ENCODE measurements at regions not wholly inside any gene's neighbourhood (a gene's known extent, or its start where the extent isn't known, plus 50 kb on each side); places are given as distances from the start of the nearest gene placed in this dataset.

DNA sequence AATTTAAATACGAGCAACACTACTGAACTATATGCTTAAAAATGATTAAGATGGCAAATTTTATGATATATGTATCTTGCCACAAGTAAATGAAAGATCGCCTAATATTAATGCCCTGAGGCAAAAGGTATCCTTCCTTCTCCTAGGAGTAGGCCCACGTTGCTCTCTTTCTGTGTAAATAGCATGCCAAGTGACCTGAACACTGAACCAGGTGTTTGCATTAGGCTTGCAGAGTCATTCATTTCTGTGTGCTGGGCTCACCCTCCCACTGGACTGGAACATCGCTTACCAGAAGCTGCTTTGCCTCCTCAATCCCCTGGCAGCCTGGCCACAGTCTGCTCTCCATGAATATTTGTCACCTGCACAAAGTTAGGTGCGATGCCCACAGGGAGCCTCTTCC, 83.3 kb upstream of the TNFSF11 start:
- no peak for DNase-seq (ENCODE audit: low read depth in 1 of 2, low spot score in 1 of 2)
- H3K27ac ChIP-seq (replicated peaks): no peak overlapping the region

GRCh38 chr13:42492372-42492920, 81.5 kb upstream of the TNFSF11 start:
- no peak overlapping the region for H3K4me3 ChIP-seq (replicated peaks; ENCODE audit: insufficient read depth, low read length)
- no peak for DNase-seq (ENCODE audit: low read depth in 1 of 2, low spot score in 1 of 2)
- no peak overlapping the region for H3K27ac ChIP-seq (replicated peaks)
- TF ChIP-seq GABPA (IDR thresholded peaks at IDR 0.05; ENCODE audit: low read depth) (no peak), POLR2AphosphoS5 (IDR thresholded peaks at IDR 0.05; ENCODE audit: low read depth) (no peak), CTCF (IDR thresholded peaks at IDR 0.05; ENCODE audit: insufficient read depth, low read length) (no peak), REST (IDR thresholded peaks at IDR 0.05; ENCODE audit: insufficient replicate concordance, low read depth) (no peak), SPI1 (IDR thresholded peaks at IDR 0.05; ENCODE audit: borderline replicate concordance, low read depth) (no peak)
- no peaks in the 10 kb centered on the region for H3K27me3 ChIP-seq (ENCODE audit: insufficient read depth, poor library complexity, severe bottlenecking)

More for the DNA sequence above, 83.3 kb upstream of the TNFSF11 start:
- Histone ChIP-seq H3K4me3 (replicated peaks; ENCODE audit: insufficient read depth, low read length) (no peak overlapping the region), H3K27me3 (ENCODE audit: insufficient read depth, poor library complexity, severe bottlenecking) (no peaks in the 10 kb centered on the region)
- TF ChIP-seq POLR2AphosphoS5 (IDR thresholded peaks at IDR 0.05; ENCODE audit: low read depth) (no peak), GABPA (IDR thresholded peaks at IDR 0.05; ENCODE audit: low read depth) (no peak), SPI1 (IDR thresholded peaks at IDR 0.05; ENCODE audit: borderline replicate concordance, low read depth) (no peak), REST (IDR thresholded peaks at IDR 0.05; ENCODE audit: insufficient replicate concordance, low read depth) (no peak), CTCF (IDR thresholded peaks at IDR 0.05; ENCODE audit: insufficient read depth, low read length) (no peak)

GRCh38 chr13:42494157-42494556, 79.8 kb upstream of the TNFSF11 start:
- TF ChIP-seq POLR2AphosphoS5 (IDR thresholded peaks at IDR 0.05; ENCODE audit: low read depth): no peak
- no peak for TF ChIP-seq SPI1 (IDR thresholded peaks at IDR 0.05; ENCODE audit: borderline replicate concordance, low read depth)
- Histone ChIP-seq H3K4me3 (replicated peaks; ENCODE audit: insufficient read depth, low read length) (no peak overlapping the region), H3K27me3 (ENCODE audit: insufficient read depth, poor library complexity, severe bottlenecking) (no peaks in the 10 kb centered on the region), H3K27ac (replicated peaks) (no peak overlapping the region)
- DNase-seq (ENCODE audit: low read depth in 1 of 2, low spot score in 1 of 2): no peak

DNA sequence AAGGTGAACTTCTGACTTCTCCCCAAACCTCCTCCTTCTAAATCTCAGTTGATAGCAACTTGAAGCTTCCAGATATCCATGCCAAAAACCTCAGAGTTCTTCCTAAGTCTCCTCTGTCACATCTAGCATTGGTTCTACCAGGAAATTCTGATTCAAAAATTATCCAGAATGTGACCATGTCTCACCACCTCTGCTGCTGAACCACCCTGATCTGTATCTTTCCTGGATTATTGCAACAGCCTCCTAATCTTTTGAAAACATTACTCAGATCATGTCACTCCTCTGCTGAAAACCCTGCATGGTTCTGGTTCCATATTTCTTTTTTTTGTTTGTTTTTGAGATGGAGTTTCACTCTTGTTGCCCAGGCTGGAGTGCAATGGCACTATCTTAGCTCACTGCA, 78.7 kb upstream of the TNFSF11 start:
- Histone ChIP-seq H3K27me3 (ENCODE audit: insufficient read depth, poor library complexity, severe bottlenecking) (no peaks in the 10 kb centered on the region), H3K27ac (replicated peaks) (no peak overlapping the region), H3K4me3 (replicated peaks; ENCODE audit: insufficient read depth, low read length) (no peak overlapping the region)
- TF ChIP-seq REST (IDR thresholded peaks at IDR 0.05; ENCODE audit: insufficient replicate concordance, low read depth) (no peak), POLR2AphosphoS5 (IDR thresholded peaks at IDR 0.05; ENCODE audit: low read depth) (no peak), CTCF (IDR thresholded peaks at IDR 0.05; ENCODE audit: insufficient read depth, low read length) (no peak), SPI1 (IDR thresholded peaks at IDR 0.05; ENCODE audit: borderline replicate concordance, low read depth) (no peak), GABPA (IDR thresholded peaks at IDR 0.05; ENCODE audit: low read depth) (no peak)
- no peak for DNase-seq (ENCODE audit: low read depth in 1 of 2, low spot score in 1 of 2)

Data from HL-60 (cell line).